MM.1S (cell line): ENCODE measurements at regions not wholly inside any gene's neighbourhood (a gene's known extent, or its start where the extent isn't known, plus 50 kb on each side); places are given as distances from the start of the nearest gene placed in this dataset.

ENCODE experiments used
- CTCF ChIP-seq: fragments of 300-600 bp; sonication (generic); IDR thresholded peaks from 2 replicates; pipeline ENCODE4 v1.5.1; 2016; ENCODE audit warnings: antibody characterized with exemption, low read length, mixed read lengths
- EZH2 ChIP-seq: fragments of 300-600 bp; sonication (generic); optimal IDR thresholded peaks from 2 replicates; pipeline ENCODE3; 2017; ENCODE audit warnings: low read depth, mild to moderate bottlenecking, antibody characterized with exemption, low read length, mixed read lengths
- EZH2phosphoT487 ChIP-seq: fragments of 300-600 bp; sonication (generic); IDR thresholded peaks from 2 replicates; pipeline ENCODE4 v1.6.1; 2018; ENCODE audit warnings: antibody characterized with exemption, low read length

GRCh38 chr17:79144133-79144532, 69.5 kb downstream of the ENGASE start:
- TF ChIP-seq CTCF = no peak
- no peak for TF ChIP-seq EZH2
- no peak for TF ChIP-seq EZH2phosphoT487
